Psoas muscle (tissue), 7 donors: ENCODE measurements at regions not wholly inside any gene's neighbourhood (a gene's known extent, or its start where the extent isn't known, plus 50 kb on each side); places are given as distances from the start of the nearest gene placed in this dataset.

Source experiments
- ATAC-seq, 4 donors: fragments of 200-7000 bp; cut with Tn5 transposase; one replicate each; pipeline ENCODE4 v1.9.1; 2020; ENCODE audit warnings: moderate library complexity in 3 of 4, mild to moderate bottlenecking in 2 of 4
- DNase-seq, 2 donors: peaks; one replicate each; pipeline ENCODE4 v3.0.0-alpha.2; 2020
- H3K27ac ChIP-seq: fragments of 200-600 bp; one replicate; pipeline ENCODE4 v1.8.0; 2022
- H3K27me3 ChIP-seq, 3 donors: fragments of 200-600 bp in 1 of 3; one replicate each; pipeline versions ENCODE4 v1.6.1 to v1.8.0; 2013 to 2022; ENCODE audit warnings: low read length in 2 of 3, mild to moderate bottlenecking in 2 of 3, moderate library complexity in 1 of 3; ENCODE audit not compliant: insufficient read depth in 3 of 3
- H3K36me3 ChIP-seq, 2 donors: fragments of 200-600 bp in 1 of 2; one replicate each; pipeline versions ENCODE4 v1.6.1 to v1.8.0; 2013 to 2022; ENCODE audit warnings: low read depth in 1 of 2, mild to moderate bottlenecking in 1 of 2, moderate library complexity in 1 of 2; ENCODE audit not compliant: insufficient read depth in 1 of 2
- H3K4me1 ChIP-seq: fragments of 200-600 bp; one replicate; pipeline ENCODE4 v1.8.0; 2022
- H3K4me3 ChIP-seq: fragments of 200-600 bp; one replicate; pipeline ENCODE4 v1.8.0; 2022; ENCODE audit warnings: mild to moderate bottlenecking
- H3K9me3 ChIP-seq: fragments of 200-600 bp; one replicate; pipeline ENCODE4 v1.8.0; 2022
- WGBS, 3 donors: extraction: QIAGEN DNeasy Blood & Tissue Kit; methylation state at CpG; one replicate each; pipeline versions ENCODE4 v1.1.6 to v1.1.7; 2013; 5-methylcytosine and 5-hydroxymethylcytosine counted together
- intact Hi-C, 2 donors: fragments of 100-400 bp; cut with DNase I; formaldehyde crosslinking; loops; one replicate each; pipeline versions ENCODE4 v1.11.0 to v1.14.2; 2022
- TF ChIP-seq, protein P1 (sequence below): fragments of 200-600 bp; IDR thresholded peaks from one replicate; pipeline ENCODE4 v1.8.0; 2022; ENCODE audit warnings: antibody characterized with exemption
- donor health status: healthy with polysubstance abuse.
- donor health status: DM: no; HTN: no; CAD: no; lungs with moderate emphysema.
- donor health status: Bipolar disorder and iron deficiency.
- donor health status: healthy.
- donor health status: DM: yes; HTN: yes; CAD: no.
- donor health status: DM: no; HTN: no; CAD: no.
- donor health status: DM: yes; HTN: yes; CAD: no.

DNA sequence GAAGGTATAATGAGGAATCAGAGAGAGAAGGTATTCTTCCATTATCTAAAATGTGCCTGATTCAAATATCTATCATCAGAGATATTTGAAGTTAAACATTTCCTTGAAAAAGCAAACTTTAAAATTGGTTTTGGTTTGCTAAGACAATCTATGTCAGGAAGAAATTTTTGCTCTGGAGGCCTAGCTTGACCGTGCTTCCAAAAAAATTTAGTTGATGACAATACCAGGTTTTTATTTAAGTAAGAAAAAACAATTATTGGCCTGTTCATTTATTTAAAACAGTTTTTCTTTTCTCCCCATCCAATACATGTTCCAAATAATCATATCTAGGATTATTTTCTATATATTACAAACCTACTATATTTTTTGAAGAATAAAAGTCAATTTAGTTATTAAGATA lies 75.3 kb downstream of the OTOL1 start:
- H3K27me3 ChIP-seq, result no peaks in the 10 kb centered on the region
- no peaks in the 10 kb centered on the region for H3K9me3 ChIP-seq
- H3K4me3 ChIP-seq, result no peak overlapping the region
- intact Hi-C loops, result no loop called here
- DNase-seq (no peak), ATAC-seq (no peak)
- no peaks in the 10 kb centered on the region for H3K4me1 ChIP-seq
- TF ChIP-seq, protein P1, sequence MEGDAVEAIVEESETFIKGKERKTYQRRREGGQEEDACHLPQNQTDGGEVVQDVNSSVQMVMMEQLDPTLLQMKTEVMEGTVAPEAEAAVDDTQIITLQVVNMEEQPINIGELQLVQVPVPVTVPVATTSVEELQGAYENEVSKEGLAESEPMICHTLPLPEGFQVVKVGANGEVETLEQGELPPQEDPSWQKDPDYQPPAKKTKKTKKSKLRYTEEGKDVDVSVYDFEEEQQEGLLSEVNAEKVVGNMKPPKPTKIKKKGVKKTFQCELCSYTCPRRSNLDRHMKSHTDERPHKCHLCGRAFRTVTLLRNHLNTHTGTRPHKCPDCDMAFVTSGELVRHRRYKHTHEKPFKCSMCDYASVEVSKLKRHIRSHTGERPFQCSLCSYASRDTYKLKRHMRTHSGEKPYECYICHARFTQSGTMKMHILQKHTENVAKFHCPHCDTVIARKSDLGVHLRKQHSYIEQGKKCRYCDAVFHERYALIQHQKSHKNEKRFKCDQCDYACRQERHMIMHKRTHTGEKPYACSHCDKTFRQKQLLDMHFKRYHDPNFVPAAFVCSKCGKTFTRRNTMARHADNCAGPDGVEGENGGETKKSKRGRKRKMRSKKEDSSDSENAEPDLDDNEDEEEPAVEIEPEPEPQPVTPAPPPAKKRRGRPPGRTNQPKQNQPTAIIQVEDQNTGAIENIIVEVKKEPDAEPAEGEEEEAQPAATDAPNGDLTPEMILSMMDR, result no peak
- no peaks in the 10 kb centered on the region for H3K36me3 ChIP-seq
- H3K27ac ChIP-seq, result no peak overlapping the region
- WGBS, 3 donors, result 76 to 81% (median 79%) methylated on average over 1 of the region's 1 CpG

DNA sequence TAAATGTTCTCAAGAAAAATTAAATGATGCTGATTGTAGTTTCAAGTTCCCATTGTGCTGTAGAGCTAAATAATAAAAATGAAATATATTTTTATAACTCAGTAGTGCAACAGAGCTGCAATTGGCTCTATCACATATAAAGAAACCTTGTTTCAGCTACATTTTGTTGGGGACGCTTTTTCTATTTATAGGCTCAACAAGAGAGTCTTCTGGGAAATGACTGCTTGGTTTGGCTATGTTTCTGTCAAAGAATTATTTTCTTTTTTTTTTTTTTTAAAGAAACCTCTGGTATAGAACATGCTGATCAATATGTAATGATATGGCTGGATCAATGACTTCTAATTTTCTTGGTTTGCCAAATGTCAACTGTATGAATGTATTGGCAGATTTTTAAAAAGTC lies 76.5 kb downstream of the OTOL1 start:
- no peak for ATAC-seq
- DNase-seq, result no peak
- intact Hi-C loops, result no loop called here
- Histone ChIP-seq H3K27me3 (no peaks in the 10 kb centered on the region), H3K9me3 (no peaks in the 10 kb centered on the region), H3K27ac (no peak overlapping the region), H3K36me3 (no peaks in the 10 kb centered on the region), H3K4me1 (no peaks in the 10 kb centered on the region), H3K4me3 (no peak overlapping the region)
- TF ChIP-seq, protein P1, result no peak
- WGBS, 3 donors, result 33 to 49% (median 36%) methylated on average over 1 of the region's 1 CpG

DNA sequence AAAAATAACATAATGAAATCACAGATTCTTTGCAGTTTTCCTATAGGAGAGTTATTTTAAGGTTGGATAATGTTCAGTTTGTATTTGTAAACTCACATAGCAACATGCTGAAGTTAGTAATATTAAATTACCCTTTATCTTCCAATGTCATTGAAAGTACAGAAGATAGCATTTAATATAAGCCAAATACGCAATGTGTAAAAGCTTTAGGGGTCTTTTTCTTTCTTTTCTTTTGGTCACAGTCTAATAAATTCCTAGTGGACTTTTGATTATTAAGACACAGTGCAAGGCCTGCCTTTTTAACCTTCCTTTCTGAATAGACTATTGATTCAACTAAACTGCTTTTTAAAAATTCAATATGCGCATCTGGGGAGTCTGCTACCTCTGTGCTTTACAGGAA lies 79.3 kb downstream of the OTOL1 start:
- no peak for DNase-seq
- Histone ChIP-seq H3K27me3 (no peaks in the 10 kb centered on the region), H3K9me3 (no peaks in the 10 kb centered on the region), H3K4me3 (no peak overlapping the region), H3K27ac (no peak overlapping the region), H3K4me1 (no peaks in the 10 kb centered on the region), H3K36me3 (no peaks in the 10 kb centered on the region)
- TF ChIP-seq, protein P1, result no peak
- intact Hi-C loops, result no loop called here
- 93 to 97% (median 95%) methylated on average over 2 of the region's 2 CpGs for WGBS, 3 donors
- ATAC-seq, result no peak

GRCh38 chr3:161576311-161576710 lies 79.7 kb downstream of the OTOL1 start:
- TF ChIP-seq, protein P1, result no peak
- 57 to 65% (median 61%) methylated on average over 2 of the region's 2 CpGs for WGBS, 3 donors
- ATAC-seq, result no peak
- Histone ChIP-seq H3K4me1 (no peaks in the 10 kb centered on the region), H3K27ac (no peak overlapping the region), H3K36me3 (no peaks in the 10 kb centered on the region), H3K9me3 (no peaks in the 10 kb centered on the region), H3K4me3 (no peak overlapping the region), H3K27me3 (no peaks in the 10 kb centered on the region)
- intact Hi-C loops, result no loop called here
- DNase-seq, result no peak

DNA sequence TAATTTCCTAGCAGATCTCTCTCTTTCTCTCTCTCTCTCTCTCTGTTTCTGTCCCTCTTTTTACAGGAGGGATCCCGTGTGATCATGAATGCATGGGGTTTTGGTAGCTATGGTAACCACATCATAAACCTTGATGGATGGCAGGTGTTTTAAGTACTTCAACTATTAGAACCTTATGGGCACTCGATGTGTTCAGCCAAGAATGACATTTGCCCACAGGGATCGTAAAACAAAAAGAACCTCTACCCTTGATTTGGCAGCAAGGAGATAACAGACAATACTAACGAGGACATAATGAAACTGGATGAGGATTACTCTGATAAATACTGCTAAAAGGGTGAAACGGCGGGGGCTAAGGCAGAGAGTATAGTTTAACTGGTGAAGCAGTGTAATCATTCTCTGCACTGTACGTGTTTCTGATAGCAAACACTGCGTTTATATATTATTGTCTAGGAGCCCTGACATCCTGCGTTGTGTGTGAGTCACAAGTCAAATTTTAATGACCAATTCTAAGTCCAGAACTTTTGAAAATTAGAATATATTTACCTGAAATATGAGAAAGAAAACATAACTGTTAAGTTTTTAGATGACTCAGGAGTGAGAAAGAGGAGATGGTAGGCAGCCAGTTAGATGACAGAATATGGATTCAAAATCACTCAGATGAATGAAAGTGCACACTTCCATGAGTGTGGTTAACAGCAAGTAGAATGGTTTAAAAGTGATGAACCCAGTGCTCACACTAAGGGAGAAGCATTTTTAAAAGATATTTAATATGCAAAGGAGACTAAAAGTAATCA lies 80.3 kb downstream of the OTOL1 start:
- Histone ChIP-seq H3K27ac (no peak overlapping the region), H3K4me1 (no peaks in the 10 kb centered on the region), H3K4me3 (no peak overlapping the region), H3K27me3 (no peaks in the 10 kb centered on the region), H3K9me3 (no peaks in the 10 kb centered on the region), H3K36me3 (no peaks in the 10 kb centered on the region)
- TF ChIP-seq, protein P1, result no peak
- DNase-seq, result no peak
- WGBS, 3 donors, result 61 to 64% (median 63%) methylated on average over 9 of the region's 9 CpGs
- intact Hi-C loops, result no loop called here
- ATAC-seq, result no peak
